Astrocyte of the spinal cord (primary cell): ENCODE measurements at regions not wholly inside any gene's neighbourhood (a gene's known extent, or its start where the extent isn't known, plus 50 kb on each side); places are given as distances from the start of the nearest gene placed in this dataset.

ENCODE experiments used
- DNase-seq: peaks from one replicate; pipeline ENCODE4 v3.0.0; 2011; ENCODE audit warnings: low read depth, low spot score
- H3K4me3 ChIP-seq: 2 replicates; pipeline ENCODE4 v1.5.1; 2011; ENCODE audit warnings: low read depth, mild to moderate bottlenecking, low read length, moderate library complexity
- in situ Hi-C: cut with HindIII; loops from 2 replicates; pipeline ENCODE4 v1.10.0; 2017; ENCODE audit warnings: low sequenced_read_pairs
- TF ChIP-seq, protein P1 (sequence below): IDR thresholded peaks from 2 replicates; pipeline ENCODE4 v1.5.1; 2012; ENCODE audit warnings: low read depth, mild to moderate bottlenecking, low read length, inconsistent platforms

DNA sequence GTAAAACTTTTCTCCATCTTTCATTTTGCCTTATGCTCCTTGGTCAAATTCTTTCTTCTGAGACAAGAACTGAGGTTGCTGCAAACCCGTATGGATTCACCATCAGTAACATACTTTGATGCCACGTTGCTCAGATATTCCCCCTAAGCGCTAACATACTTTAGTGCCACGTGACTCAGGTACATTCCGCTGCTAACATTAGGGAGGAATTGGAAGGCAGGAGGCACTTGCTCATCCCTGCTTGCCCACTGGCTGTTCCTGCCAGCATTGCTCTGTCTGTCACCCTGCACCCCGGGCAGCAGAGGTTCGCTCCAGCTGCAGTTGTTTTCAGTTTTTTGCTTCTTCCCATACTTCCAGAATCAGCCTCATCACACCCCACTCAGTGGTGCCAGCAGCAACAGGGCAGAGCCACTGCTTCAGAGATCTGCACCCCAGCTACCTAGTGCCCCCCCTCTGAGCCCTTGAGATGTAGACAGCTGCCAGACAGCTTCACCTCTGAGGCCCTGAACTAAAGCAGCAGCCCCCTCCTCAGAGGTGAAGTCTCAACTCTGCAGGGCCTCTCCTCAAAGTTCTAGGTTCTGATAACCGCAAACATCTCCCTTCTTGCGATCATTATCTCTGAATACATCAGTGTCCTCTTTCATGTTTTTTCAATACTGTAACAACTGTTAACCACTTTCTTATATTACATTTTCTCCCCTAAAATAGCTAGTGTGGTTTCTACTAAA lies 228.0 kb upstream of the KIF2A start:
- no peak for DNase-seq
- in situ Hi-C loops, result no loop called here
- no peak overlapping the region for H3K4me3 ChIP-seq
- TF ChIP-seq, protein P1, sequence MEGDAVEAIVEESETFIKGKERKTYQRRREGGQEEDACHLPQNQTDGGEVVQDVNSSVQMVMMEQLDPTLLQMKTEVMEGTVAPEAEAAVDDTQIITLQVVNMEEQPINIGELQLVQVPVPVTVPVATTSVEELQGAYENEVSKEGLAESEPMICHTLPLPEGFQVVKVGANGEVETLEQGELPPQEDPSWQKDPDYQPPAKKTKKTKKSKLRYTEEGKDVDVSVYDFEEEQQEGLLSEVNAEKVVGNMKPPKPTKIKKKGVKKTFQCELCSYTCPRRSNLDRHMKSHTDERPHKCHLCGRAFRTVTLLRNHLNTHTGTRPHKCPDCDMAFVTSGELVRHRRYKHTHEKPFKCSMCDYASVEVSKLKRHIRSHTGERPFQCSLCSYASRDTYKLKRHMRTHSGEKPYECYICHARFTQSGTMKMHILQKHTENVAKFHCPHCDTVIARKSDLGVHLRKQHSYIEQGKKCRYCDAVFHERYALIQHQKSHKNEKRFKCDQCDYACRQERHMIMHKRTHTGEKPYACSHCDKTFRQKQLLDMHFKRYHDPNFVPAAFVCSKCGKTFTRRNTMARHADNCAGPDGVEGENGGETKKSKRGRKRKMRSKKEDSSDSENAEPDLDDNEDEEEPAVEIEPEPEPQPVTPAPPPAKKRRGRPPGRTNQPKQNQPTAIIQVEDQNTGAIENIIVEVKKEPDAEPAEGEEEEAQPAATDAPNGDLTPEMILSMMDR, result no peak

DNA sequence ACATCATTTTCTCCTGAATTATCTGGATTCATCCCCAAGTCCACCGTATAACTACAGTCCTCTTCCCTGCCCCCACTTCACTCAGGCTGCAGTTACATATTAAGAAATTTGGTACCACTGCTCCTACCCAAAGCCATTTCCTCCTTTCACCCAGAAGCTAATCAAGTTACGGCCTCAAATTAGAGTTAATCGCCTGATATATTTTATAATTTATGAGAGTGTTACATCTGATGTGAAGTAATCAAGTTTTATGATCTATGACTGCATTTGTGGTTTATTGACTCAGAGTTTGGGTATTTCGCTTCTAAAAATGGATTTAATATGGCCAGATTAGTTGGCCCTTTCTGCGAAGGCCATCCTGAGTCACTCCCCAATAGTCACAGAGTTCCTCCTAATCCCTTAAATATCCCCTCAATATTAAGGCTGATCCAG lies 223.6 kb upstream of the KIF2A start:
- in situ Hi-C loops, result no loop called here
- H3K4me3 ChIP-seq, result no peak overlapping the region
- no peak for DNase-seq
- TF ChIP-seq, protein P1, result no peak

DNA sequence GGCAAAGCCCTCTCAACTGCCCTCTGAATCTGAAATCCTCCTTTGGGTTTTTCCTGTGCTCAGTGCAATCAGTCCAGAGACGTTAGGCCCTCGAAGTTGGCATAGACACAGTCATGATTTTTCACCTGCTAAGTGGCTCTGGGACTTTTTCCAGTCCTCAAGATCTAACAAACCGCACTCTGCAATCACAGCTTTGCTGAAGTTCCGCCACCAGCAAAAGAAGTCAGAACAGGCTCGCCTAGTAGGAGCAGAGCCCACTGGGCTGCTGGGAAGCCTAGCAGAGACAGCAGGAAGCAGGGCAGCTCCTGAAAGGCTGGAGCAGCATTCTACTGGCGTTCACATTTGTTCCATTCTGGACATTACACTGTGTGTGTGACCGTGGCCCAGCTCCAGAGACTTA lies 222.8 kb upstream of the KIF2A start:
- no peak overlapping the region for H3K4me3 ChIP-seq
- DNase-seq, result no peak
- TF ChIP-seq, protein P1, result no peak
- in situ Hi-C loops, result no loop called here

DNA sequence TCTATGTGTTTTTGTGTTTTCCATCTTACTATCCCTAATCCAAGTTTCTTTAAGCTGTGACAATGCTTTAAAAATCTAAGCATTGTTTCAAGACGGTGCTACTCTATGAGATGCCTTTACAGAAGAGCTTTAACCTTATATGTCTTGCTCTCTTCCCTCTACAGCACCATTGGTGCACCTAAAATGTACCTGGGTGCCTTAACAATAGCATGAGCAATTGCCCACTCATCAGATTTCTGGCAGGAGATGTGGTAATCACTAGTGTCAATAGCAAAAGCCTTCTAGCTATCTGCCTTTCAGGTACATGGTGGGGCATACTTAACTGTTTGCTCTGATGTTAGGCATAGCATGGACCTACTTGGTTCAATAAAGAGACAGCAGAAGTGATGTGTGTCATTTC lies 222.3 kb upstream of the KIF2A start:
- H3K4me3 ChIP-seq, result no peak overlapping the region
- DNase-seq, result no peak
- TF ChIP-seq, protein P1, result no peak
- in situ Hi-C loops, result no loop called here

DNA sequence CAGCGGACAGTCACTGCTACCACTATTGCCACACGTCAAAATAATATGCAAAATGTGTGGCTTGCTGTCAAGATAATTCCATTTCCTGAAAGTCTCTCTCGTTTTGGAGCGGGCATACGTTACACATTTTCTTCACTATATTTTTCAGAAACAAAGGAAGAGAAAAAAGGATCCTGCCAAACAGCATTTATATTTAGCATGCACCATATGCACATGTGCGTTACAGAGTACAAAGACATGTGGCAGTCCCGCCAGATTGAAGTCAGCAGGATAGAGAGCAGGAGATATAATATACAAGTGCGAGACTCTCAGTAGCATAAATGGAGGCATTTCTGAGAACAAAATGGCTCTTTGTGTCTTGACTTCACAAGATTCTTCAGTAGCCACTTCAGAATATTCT lies 221.6 kb upstream of the KIF2A start:
- in situ Hi-C loops, result no loop called here
- TF ChIP-seq, protein P1, result no peak
- H3K4me3 ChIP-seq, result no peak overlapping the region
- no peak for DNase-seq

DNA sequence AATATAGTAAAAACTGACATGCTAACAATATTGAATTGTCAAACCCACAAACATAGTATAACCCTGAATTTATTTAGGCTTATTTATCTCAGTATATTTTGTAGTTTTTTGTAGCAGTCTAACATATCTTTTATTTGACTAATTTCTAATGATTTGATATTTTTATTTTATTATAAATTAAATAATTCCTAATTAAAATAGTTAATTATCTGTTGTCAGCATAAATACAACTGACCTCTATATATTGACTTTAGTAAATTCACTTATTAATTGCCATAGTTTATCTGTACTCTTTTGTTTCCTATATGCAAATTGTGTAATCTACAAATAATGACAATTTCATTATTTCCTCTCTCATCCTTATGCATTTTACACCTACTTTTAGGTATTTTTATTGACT lies 215.1 kb upstream of the KIF2A start:
- TF ChIP-seq, protein P1, result no peak

More for the DNA sequence above, 215.1 kb upstream of the KIF2A start:
- no peak overlapping the region for H3K4me3 ChIP-seq
- in situ Hi-C loops, result no loop called here
- DNase-seq, result no peak
